GM18519 (cell line): ENCODE measurements at regions not wholly inside any gene's neighbourhood (a gene's known extent, or its start where the extent isn't known, plus 50 kb on each side); places are given as distances from the start of the nearest gene placed in this dataset.

Experiments used
- ATAC-seq: cut with Tn5 transposase; IDR thresholded peaks from one replicate; pipeline ENCODE4 v1.9.1; 2021; ENCODE audit warnings: mild to moderate bottlenecking, moderate library complexity; ENCODE audit not compliant: unreplicated experiment, low FRiP score

DNA sequence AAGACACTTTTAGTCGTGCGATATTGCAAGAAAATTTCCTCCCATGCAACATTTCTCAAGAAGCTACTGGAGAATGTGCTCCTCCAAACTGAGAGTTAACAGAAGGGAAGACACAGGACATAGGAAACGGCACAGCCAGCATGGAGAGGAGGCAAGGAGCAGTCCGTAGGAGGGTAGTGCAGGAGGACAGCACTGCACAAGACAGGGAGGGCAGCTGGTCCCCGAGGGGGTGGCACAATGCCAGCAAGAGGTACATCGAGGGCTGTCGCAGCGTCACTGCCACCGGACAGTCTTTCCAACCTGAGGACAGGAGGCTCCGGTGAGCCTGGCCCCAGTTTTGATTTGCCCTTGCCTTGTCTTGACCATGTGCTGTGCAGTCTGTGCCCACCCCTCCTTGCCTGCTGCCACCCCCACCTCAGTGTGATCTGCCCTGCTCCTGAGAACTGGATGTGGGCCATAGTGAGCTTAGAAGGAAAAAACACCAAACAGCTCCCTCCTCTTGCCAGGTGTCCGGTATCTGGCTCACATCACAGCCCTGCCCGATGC lies 81.6 kb upstream of the LAPTM4A start:
- ATAC-seq: no peak

DNA sequence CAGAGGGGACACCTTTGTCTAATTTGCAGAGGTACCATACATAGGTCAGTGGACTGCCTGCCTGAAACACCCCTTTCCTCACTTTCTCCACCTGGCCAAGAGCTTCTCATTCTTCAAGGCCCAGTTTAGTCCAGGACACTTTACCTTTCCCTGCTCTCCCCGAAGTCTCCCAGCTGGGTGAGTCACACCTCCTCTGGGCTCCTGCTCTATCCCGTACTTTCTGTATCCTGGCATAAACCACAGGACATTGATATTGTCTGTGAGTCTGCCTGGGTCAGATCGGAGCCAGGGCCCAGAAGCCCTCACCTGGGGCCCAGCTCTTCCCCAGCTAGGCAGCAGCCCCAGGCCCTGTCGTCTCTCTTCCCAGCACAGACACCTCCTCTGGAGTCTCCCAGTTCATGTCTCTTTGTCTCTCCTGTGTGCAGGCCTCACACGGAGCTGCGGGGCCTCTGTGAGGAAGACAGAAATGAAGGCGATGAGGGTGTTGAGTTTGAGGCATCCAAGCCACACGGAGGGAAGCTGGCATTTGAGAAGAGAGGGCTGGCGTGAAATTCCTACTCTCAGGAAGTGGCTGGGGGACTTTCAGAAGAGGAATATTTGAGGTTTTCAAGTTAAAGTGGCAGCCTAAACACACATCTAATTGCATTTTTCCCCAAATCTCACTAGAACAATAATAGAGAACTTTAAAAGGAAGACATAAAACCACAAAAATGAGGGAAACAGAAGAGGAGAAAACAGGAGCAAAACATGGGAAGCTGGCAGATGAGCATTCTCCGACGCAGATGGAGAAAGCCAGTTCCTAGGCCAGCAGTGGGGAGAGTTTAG lies 79.6 kb upstream of the LAPTM4A start:
- ATAC-seq: no peak

DNA sequence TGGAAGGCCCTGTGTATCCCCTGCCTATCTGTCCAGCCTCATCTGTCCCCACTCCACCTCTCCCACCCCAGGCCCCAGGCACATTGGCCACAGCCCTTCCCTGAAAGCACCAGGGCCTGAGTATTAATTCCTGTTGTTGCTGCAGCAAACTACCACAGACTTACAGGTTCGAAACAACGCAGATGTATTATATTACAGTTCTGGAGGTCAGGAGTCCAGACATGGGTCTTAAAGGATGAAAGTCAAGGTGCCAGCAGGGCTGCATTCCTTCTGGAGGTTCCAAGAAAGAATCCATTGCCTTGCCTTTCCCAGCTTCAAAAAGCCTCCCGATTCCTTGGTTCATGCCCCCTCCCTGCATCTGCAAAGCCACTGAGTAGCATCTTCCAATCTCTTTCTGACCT lies 78.7 kb upstream of the LAPTM4A start:
- ATAC-seq: no peak

DNA sequence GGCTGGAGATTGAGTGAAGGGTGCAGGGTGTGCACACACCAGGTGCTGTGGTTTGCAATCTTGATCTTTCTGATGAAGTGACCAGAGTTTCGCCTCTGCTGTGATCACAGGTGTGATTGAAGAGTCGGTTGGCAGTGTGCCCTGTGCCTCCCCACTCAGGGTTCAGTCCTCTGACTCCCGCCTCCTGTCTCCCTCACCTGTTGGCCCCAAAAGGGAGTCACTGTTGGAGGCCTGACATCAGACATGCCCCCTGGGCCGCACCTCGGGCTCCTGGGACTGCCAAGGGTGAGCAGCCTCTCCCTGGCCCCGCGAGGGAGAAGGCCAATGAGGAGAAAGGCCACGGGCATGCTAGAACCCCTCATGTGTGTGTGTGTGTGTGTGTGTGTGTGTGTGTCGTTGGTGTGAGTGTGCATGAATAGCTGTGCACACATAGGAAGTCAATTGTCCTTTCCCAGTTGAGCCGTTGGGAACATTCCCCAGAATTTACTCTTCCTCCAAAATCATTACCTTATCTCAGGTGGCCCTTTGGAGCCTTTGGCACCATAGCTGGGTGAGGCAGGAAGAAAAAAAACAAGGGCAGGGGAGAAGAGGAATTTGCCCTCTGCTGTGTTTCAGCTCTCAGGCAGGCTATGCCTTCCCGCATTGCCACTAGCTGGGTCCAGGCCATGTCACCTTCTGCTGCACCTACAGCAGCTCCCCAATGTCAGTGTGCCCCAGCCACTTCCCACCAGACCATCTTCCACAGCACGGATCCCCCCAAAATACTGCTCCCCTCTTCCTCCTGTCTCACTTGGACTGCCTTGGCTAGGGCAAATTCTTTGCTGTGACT lies 78.1 kb upstream of the LAPTM4A start:
- ATAC-seq: no peak

DNA sequence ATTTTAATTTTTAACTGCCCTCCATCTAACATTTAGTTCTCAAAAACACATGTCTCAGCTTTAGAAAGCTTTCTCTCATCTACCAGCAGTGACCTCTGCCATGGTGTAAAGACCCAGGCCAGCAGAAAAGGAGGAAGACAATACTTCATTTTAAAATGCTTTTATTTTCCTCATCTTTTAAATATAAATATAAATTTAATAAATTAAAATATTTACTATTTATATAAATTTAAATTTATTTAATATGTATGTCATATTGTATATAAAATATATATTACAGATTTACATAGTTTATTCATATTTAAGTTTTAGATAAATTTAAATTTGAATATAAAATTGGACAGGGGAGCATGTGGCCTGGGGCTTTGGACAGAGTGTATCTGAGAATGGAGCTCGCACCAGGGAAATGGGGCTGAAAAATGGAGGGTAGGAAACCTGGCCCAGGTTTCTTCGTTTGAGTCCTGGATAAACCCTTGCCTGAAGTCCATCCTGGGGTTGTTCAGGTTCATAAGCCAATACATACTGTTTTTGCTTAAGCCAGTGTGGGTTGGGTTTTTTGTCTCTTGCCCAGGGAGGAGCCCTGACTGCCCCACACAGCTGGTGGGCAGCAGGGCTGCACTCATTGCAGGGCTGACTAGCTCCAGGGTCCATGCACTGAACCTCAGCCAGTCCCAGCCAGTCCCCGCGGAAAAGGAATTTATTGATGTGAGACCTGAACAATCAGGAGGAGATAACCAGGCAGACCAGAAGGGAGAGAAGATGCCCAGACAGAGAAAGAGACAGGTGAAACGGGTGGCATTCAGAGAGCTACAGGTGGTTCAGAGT lies 77.3 kb upstream of the LAPTM4A start:
- no peak for ATAC-seq

DNA sequence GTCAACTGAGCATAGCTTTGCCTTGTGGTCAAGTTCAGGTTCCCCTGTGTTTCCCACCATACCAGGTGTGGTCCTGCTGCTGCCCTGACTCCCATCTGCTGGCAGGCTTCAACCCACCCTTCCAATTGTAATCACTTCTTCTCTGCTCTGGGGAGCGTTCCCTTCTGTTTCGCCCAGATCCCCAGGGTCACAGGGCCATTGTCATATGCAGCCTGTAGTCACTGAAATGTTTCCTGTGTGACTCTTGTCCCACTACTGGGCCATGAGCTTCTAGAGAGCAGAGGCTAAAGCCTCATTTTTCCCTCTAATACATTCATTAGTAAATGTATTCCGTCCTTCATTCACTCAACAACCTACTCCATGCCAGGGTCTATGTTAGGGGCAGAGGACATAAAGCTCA lies 75.0 kb upstream of the LAPTM4A start:
- ATAC-seq: no peak

DNA sequence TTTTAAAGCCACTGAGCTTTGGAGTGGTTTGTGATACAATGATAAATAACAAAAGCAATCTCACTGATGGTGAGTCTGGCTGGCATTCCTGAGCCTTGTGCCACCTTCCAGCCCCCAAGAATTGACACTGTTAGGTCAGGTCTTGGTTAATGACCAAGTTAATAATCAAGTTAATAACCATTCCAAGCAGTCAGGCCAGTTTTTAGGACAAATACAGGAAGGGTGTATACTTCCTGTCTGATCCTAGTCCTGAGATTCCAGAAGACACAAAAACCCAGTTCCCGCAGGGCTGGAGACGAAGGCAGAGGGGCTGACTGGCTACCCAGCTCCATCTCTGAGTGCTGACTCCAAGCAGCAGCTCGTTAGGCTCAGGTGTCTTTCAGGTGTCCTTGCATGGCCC lies 74.6 kb upstream of the LAPTM4A start:
- ATAC-seq: no peak

DNA sequence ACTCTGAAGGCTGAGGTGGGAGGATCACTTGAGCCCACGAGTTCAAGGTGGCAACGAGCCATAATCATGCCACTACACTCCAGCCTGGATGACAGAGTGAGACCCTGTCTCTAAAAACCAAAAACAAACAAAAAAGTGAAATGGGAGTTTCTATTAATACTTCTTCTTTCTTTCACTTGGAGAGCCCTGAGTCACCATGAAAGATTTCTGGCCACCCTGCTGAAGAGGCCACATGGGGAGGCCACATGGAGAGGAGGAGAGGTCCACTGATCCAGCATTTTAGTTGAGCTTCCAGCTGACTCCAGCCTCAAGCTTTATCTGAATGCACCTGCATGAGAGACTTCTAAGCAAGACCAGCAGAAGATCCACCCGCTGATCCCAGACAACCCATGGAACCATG lies 74.2 kb upstream of the LAPTM4A start:
- no peak for ATAC-seq

DNA sequence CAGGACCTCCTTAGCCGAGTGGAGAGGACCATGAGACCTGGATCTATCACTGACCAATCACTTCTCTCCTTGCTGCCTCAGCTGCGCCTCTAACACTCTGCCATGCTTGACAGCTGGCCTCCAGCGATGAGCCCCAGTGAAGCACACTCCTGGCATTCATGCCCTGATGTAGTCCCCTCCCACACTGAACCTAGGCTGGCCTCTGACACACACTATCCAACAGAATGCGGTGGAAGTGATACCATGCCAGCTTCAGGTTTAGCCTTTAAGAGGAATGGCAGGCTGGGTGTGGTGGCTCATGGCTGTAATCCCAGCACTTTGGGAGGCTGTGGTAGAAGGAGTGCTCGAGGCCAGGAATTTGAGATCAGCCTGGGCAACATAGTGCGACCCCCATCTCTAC lies 73.7 kb upstream of the LAPTM4A start:
- ATAC-seq: no peak

DNA sequence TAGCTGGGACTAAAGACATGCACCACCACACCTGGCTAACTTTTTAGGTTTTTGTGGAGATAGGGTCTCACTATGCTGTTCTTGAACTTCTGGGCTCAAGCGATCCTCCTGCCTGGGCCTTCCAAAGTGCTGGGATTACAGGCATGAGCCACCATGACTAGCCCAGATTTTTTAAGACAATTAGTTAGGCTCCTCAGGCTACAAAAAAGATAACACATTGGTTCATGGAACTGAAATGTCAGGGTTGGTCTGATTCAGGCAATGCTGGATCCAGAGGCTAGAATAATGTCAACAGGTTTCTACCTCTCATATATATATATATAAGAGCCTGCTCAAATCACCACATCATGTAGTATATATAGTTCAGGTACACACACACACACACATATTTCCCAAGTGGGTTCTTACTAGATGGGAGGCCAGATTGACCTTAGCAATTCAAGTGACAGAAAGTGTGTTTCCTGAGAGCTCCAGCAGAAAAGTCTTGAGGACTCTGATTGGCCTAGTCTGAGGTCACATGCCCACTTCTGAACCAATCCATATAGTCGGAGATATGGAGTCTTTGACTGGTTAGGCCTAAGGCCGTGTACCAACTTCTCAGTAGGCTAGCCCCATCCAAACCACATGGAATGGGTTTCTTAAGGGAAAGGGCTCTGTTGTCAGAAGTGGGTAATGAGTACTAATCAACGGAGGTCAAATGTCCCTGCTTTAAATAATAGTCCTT lies 72.6 kb upstream of the LAPTM4A start:
- no peak for ATAC-seq

DNA sequence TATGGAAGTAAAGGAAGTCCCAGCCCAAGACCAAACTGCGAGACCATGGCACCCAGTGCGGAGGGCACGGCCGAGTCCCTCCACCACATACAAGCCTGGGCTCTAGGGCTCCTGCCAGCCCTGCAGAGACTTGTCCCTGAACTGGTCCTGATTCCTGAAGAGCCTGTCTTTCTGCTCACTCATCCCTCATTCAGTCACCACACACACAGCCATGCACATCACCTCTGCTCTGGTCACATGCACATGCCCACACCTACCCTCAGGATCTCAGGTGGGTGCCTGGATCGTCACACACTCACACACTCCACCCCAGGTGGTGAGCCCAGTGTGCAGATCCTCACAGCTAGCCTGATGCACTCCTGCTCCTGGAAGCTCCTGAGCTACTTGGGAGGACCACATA lies 71.4 kb upstream of the LAPTM4A start:
- ATAC-seq: no peak

DNA sequence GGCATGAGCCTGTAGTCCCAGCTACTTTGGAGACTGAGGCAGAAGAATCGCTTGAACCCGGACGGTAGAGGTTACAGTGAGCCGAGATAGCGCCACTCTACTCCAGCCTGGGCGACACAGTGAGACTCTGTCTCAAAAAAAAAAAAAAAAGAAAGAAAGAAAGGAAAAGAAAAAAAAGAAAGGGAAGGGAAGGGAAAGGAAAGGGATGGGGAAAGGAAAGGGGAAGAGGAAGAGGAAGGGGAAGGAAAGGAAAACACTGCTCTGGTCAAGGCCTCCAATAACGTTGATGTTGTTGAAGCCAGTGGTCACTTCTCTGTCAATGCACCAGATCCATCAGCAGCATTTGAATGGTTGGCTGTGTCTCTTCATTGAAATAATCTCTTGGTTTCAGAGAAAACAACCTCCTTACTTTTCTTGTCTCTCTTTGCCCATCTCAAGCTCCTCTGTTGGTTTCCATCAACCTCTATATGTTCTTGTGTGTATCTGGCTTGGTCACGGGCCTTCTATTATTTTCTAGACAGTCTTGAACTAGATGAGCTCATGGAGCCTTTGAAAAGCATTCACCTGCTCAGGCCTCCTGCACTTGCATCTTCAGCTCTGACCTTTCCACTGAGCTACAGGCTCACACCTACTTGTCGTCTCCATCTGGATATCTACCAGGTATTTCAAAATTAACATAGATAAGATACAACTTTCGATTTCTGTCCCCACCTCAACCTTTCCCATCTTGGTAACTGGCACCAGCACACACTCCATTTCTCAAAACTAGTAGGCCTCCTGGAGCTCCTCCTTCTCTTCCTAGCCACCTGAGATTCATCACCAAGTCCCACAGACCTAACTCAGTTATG lies 69.4 kb upstream of the LAPTM4A start:
- ATAC-seq: no peak

DNA sequence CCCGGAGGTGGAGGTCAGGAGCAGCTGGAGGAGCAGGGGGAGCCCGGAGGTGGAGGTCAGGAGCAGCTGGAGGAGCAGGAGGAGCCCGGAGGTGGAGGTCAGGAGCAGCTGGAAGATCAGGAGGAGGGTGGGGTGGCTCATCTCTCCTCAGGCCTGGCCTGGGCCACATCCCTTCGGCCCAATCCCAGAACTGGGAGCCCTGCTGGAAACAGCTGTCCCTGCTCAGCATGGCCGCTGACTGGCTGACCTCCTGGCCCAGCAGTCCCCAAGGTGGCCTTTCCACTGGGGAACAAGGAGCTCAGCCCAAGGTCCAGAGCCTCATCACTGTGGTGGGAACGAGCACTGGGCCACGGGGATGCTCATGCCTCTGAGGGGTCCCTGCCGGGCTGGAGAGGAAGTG lies 66.6 kb upstream of the LAPTM4A start:
- ATAC-seq: no peak

DNA sequence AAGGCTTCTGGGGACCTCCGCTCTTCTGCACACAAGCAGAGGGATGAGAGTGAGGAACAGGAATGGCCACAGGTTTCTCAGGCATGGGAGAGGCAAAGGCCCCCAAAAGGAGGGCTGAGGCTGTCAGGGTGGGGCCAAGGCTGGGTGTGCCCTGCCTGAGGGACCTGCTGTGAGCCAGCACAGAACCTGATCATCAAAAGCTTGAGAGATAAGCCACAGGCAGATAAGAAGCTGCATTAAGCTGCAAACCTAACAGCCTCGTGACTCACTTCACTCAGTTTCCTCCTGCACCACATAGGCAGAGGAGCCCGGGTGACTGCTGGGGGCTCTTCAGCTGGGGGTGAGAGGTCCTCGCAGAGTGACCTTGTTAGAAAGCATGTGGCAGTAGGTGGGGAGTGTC lies 64.5 kb upstream of the LAPTM4A start:
- no peak for ATAC-seq

DNA sequence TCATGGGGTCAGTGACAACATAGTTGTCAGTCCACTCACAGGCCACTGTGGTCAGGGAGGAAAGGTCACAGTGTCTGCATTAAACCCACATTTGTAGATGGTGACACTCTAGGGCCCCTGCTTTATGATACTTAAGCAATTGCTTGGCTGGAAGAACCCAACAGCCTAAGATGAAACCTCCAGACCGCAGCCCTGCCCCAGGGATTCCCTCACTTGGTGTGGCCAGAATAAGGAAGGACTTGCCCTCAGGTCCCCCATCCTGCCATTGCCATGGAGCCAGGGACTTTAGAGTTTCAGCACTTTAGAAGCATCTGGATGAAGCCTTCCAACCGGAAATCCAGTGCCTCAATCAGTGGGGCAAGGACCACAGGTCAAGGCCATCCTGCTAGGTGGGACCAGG lies 63.9 kb upstream of the LAPTM4A start:
- ATAC-seq: no peak

DNA sequence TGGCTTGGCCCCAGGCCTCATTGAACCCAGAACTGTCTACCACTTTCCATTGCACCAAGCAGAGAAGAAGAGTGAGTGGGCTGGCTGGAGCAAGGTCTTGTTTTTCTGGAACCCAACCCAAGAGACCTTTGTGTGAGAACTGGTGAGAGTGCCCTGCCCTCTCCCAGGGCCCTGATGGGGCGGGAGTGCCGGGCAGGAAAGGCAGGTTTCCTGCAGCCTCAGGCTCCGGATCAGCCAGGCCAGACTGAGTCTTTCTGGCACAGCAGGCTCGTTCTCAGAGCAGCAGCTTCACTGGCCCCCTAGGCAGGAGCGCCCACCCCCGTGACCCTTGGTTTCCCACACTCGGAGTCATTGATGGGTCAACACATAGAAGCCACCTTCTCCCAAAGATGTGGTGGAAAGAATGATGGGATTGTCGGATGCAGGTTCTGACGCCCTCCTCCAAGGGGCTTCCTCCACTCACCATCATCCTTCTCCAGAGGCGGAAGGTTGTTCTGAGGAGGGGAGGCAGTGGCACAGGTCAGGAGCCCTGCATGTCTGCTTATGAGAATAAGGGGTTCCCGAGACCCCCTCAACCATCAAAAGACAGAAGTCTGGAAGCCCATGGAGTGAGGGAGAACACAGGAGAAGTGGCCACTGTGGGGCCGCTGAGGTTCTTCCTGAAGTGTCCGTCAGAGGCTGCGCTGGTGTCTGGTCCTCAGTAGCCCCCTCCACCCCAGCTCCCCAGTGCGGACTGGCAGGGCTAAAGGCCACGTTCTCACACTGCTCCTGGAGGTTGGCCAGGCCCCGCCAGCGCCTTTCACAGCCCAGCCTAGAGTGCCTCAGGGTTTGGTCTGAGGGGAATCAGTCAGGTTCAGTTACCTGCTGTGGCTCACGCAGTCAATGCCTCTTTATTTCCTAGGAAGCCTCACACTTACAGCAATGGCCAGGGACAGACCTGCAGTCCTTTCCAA lies 62.8 kb upstream of the LAPTM4A start:
- no peak for ATAC-seq

DNA sequence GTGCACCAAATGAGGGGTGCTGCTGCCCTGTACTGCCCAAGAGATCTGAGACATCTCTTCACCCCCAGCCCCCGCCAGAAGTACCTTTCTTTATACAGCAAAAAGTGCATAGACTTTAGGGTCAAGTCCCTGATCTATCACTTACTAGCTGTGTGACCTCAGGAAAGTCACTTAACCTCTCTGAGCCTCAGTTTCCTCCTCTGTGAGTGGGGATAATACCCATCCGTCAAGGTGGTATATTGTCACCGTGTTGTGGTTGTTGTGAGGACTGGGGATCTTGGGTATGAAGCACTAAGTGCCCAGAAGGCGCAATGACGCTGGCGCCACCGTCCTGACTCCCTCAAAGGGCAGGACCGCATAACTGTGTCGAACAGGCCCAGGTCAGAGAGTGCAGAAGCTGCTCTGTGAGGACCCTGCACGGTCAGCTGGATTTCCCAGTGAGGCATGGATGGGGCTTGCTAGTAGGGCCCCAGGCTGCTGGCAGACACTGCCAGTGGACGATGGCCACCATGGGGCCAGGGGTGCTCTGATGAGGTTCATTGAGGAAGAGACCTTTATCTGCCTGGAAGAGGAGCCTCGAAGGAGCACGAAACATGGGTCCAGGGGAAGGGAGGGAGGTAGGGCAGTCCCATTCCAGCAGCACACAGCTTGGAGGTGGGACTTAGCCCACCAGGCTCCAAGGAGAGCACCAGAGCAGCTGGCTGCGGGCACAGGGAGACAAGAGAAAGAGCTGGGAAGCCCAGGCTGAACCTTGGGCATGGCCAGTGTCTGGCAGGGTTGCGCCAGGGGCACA lies 61.8 kb upstream of the LAPTM4A start:
- no peak for ATAC-seq
